ENCODE measurements at regions not wholly inside any gene's neighbourhood (a gene's known extent, or its start where the extent isn't known, plus 50 kb on each side); places are given as distances from the start of the nearest gene placed in this dataset.

DNA sequence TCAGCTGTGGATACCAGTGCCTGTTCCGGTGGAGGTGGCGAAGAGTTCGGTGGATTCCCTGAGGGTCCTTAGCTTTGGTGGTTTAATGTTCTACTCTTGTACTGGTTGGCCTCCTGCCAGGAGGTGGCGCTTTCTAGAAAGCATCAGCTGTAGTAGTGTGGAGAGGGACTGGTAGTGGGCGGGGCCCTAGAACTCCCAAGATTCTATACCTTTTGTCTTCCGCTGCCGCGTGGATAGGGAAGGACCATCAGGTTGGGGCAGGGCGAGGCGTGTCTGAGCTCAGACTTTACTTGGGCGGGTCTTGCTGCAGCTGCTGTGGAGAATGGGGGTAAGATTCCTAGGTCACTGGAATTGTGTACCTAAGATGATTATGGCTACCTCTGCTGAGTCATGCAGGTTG lies 390.3 kb downstream of the FAM47A start:
- DNase-seq (ENCODE audit: extremely low read depth in 1 of 11, low read depth in 9 of 11, low spot score in 4 of 11): no peak

DNA sequence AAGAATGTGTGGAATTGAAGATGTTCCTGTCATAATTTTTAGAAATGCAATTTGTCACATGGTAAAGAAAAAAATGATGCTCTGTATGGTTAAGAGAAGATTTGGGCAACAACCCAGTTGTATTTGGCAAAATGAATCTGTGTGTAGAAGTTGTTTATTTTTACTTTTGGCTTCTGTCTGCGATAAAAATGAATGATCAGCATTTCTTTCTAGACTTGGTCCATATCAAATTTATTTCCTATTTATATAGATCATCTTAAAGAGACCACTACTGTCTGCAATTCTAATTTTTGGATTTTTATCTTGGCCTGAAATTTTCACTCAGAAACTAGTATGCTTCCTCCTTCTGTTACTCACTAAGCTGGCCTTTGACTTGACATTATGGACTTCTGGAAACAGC lies 396.9 kb downstream of the FAM47A start:
- no peak for DNase-seq (ENCODE audit: extremely low read depth in 1 of 11, low read depth in 9 of 11, low spot score in 4 of 11)

DNA sequence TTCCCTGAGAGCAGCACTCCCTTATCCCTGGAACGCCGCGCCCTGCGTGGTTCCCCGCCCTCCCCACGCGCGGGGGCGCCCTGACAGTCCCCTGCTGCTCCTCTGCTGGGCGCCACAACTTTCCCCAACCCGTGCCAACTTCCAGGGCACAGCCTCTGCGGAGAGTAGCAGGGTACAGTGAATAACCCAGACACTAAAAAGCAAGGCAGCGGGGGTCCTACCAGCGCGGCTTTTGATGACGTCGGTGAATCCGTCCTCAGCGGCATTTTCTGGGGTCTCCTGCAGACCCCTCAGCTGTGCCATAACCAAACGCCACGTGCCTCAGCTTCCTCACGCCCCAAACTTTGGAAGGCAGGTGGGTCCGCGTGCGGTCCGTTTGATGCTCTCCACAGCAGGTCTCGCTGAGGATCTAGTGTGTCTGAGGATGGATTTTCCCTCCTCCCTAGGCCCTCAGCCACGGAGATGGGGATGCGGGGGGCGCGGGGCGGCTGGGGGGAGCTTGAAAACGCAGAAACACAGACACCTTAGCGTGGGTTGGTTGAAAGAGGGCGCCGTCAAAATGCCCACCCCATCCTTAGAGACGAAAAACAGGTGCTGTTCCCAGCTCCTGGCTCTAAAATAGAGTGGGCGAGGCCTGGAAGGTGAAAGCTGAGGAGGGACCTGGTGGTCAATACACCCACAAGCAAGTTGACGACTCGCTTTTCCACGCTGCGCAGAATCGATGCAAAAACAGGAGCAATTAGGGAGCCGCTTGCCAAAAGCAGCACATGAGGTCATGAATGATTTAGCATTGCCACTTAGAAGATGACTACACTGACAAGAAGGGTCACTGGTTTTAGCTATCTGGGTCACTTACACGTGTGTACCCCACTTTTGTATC lies 405.6 kb downstream of the FAM47A start:
- no peak for DNase-seq (ENCODE audit: extremely low read depth in 1 of 11, low read depth in 9 of 11, low spot score in 4 of 11)

DNA sequence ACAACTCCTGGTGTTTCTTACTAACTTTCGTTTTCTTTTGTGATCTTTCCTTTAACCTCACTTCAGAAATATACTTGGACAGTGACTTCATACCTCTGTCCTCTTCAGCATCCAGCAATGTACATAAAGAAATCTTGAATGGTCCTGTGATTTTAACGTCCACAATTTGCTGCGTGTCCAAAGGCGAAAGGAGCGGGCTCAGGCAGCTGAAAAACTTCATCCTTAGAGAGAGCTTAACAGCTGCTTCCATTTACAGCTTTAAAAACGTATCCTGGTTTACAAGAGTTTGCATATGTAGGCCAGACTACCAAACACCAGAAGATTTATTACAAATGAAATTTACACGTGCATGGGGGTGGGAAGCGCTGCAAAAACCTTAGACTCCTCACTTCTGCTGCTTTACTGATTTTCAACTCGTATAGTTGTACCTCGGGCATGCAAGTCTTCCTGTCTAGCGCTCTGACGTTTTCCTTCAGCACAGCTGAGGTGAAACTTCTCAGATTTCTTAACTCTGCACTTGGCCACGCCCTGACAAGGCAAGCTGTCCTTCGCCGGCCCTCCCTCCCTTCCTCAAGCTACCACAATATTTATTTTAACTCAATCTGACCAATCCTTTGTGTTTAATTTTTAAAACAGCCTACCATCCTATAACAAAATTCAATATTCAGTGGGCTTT lies 406.4 kb downstream of the FAM47A start:
- peak in 10 of 11 donors; percentile 19 to 53 (median 30) for DNase-seq (ENCODE audit: extremely low read depth in 1 of 11, low read depth in 9 of 11, low spot score in 4 of 11)

DNA sequence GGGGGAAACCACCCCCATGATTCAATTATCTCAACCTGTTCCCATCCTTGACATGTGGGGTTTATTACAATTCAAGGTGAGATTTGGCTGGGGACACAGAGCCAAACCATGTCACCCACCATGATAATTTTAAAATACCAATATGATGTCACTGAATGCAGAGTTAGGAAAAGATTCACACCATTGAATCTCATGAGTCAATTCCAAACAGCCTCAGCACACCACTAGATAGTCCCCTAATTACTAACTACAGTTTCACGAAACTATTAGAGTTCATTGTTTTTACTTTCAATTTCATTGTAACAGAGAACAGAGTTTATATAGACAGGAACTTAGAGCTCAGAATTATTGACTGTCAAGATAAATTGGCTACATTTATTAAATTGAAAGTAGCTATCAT lies 410.2 kb downstream of the FAM47A start:
- DNase-seq (ENCODE audit: extremely low read depth in 1 of 11, low read depth in 9 of 11, low spot score in 4 of 11): no peak

DNA sequence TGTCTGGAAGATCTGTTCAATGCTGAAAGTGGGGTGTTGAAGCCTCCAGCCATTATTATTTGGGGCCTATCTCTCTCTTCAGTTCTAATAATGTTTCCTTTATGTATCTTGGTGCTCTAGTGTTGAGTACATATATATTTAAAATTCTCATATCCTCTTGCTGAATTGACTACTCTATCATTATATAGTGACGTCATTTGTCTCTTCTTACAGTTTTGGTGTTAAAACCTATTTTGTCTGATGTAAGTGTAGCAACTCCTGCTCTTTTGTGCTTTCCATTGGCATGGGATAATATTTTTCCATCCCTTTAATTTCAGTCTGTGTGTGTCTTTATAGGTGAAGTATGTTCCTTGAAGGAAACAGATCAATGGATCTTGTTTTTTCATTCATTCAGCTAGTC lies 446.0 kb downstream of the FAM47A start:
- DNase-seq (ENCODE audit: extremely low read depth in 1 of 11, low read depth in 9 of 11, low spot score in 4 of 11): no peak

Measured in renal cortex interstitium (tissue), 11 donors.